Colonic mucosa (tissue), 4 donors: ENCODE measurements at regions not wholly inside any gene's neighbourhood (a gene's known extent, or its start where the extent isn't known, plus 50 kb on each side); places are given as distances from the start of the nearest gene placed in this dataset.
"Not testable (repeated sequence)": the region's sequence is repeated elsewhere in the genome, so short reads cannot be mapped to it uniquely, and the experiment has no call there.

Source experiments
- DNase-seq: peaks from one replicate; pipeline ENCODE4 v3.0.0-alpha.2; 2020
- H3K27ac ChIP-seq: fragments of 200-600 bp; one replicate; pipeline ENCODE4 v1.8.0; 2021
- H3K27me3 ChIP-seq: fragments of 200-600 bp; one replicate; pipeline ENCODE4 v1.8.0; 2021
- H3K36me3 ChIP-seq: fragments of 200-600 bp; one replicate; pipeline ENCODE4 v1.8.0; 2021
- H3K4me1 ChIP-seq: fragments of 200-600 bp; one replicate; pipeline ENCODE4 v1.8.0; 2021; ENCODE audit warnings: mild to moderate bottlenecking
- H3K4me3 ChIP-seq: fragments of 200-600 bp; one replicate; pipeline ENCODE4 v1.8.0; 2021
- H3K9ac ChIP-seq, 2 donors: one replicate each; pipeline ENCODE4 v1.7.0; 2013; ENCODE audit warnings: control low read depth in 2 of 2, low read depth in 2 of 2, low read length in 2 of 2
- H3K9me3 ChIP-seq: fragments of 200-600 bp; one replicate; pipeline ENCODE4 v1.8.0; 2021
- intact Hi-C: fragments of 100-400 bp; cut with DNase I; formaldehyde crosslinking; loops from one replicate; pipeline ENCODE4 v1.14.1; 2022
- TF ChIP-seq, protein P1 (sequence below): fragments of 200-600 bp; IDR thresholded peaks from one replicate; pipeline ENCODE4 v1.8.0; 2022; ENCODE audit warnings: antibody characterized with exemption, mild to moderate bottlenecking
- donor health status: healthy.
- donor health status: DM: no; HTN: no; CAD: no.
- donor health status: DM: no; HTN: no; CAD: no.

DNA sequence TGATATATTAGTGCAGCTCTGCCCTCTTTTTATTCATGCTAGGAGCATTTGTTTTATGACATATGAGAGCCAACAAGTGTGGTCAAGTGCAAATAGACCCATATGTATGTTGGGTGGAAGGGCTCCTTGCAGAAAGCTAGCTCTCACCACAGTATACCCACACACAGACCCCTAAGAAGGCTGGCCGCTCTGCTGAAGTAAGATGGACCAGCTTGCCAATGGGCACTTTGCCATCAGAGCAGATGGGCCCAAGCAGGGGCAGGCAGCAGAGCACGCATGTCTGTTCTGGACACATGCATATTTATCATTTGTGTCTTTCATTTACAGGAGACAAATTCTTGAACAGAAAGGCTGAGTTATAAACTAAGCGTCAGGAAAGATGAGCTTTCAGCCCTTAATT, 187.5 kb upstream of the DTNA start:
- no peaks in the 10 kb centered on the region for H3K9me3 ChIP-seq
- H3K4me3 ChIP-seq = no peak overlapping the region
- TF ChIP-seq, protein P1, sequence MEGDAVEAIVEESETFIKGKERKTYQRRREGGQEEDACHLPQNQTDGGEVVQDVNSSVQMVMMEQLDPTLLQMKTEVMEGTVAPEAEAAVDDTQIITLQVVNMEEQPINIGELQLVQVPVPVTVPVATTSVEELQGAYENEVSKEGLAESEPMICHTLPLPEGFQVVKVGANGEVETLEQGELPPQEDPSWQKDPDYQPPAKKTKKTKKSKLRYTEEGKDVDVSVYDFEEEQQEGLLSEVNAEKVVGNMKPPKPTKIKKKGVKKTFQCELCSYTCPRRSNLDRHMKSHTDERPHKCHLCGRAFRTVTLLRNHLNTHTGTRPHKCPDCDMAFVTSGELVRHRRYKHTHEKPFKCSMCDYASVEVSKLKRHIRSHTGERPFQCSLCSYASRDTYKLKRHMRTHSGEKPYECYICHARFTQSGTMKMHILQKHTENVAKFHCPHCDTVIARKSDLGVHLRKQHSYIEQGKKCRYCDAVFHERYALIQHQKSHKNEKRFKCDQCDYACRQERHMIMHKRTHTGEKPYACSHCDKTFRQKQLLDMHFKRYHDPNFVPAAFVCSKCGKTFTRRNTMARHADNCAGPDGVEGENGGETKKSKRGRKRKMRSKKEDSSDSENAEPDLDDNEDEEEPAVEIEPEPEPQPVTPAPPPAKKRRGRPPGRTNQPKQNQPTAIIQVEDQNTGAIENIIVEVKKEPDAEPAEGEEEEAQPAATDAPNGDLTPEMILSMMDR = no peak
- H3K36me3 ChIP-seq = no peaks in the 10 kb centered on the region
- H3K9ac ChIP-seq = no peak overlapping the region
- H3K27ac ChIP-seq = no peak overlapping the region
- no peak for DNase-seq
- intact Hi-C loops = no loop called here
- H3K4me1 ChIP-seq = no peaks in the 10 kb centered on the region
- no peaks in the 10 kb centered on the region for H3K27me3 ChIP-seq

DNA sequence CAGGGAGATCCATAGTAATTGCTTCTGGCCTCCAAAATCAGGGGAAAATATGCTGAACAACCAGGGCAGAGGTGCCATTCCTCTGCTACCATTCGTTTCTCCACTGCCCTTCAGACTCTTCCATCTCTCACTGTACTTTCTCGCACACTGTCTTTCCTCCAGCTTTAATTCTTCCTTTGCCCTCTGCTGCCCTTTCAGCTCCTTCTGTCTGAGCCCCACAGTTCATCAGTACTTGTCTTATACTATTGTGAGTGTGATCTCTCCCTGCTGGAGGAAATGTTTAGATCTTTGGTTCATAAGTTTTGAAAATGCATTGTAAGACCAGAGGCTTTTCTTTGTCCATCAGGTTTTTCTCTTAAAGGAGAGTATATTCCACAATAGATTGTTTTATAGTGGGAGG, 184.9 kb upstream of the DTNA start:
- Histone ChIP-seq H3K4me1 (no peaks in the 10 kb centered on the region), H3K9me3 (no peaks in the 10 kb centered on the region), H3K9ac (no peak overlapping the region), H3K36me3 (no peaks in the 10 kb centered on the region), H3K27me3 (no peaks in the 10 kb centered on the region), H3K4me3 (no peak overlapping the region), H3K27ac (no peak overlapping the region)
- TF ChIP-seq, protein P1 = no peak
- intact Hi-C loops = no loop called here
- no peak for DNase-seq

DNA sequence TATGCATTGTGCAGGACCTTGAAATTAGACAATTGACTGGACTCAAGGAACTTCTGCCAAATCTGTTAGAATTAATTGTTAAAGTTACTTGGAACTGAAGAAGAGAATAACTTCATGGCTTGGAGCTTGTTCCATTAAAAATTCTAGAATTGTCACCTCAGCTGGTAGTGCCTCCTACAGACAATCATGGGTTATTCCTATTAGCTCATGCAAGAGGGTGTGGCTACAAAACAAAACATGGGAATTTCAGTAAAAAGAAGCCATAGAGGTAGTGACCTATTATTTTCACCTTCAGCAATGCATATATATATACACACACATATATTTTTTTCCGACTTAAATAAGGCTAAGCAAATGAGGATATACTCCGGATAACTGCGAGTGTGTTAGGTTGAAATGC, 181.9 kb upstream of the DTNA start:
- Histone ChIP-seq H3K36me3 (no peaks in the 10 kb centered on the region), H3K4me3 (no peak overlapping the region), H3K27ac (no peak overlapping the region), H3K27me3 (no peaks in the 10 kb centered on the region), H3K9ac (no peak overlapping the region), H3K9me3 (no peaks in the 10 kb centered on the region), H3K4me1 (no peaks in the 10 kb centered on the region)
- TF ChIP-seq, protein P1 = no peak
- intact Hi-C loops = no loop called here
- DNase-seq = no peak

DNA sequence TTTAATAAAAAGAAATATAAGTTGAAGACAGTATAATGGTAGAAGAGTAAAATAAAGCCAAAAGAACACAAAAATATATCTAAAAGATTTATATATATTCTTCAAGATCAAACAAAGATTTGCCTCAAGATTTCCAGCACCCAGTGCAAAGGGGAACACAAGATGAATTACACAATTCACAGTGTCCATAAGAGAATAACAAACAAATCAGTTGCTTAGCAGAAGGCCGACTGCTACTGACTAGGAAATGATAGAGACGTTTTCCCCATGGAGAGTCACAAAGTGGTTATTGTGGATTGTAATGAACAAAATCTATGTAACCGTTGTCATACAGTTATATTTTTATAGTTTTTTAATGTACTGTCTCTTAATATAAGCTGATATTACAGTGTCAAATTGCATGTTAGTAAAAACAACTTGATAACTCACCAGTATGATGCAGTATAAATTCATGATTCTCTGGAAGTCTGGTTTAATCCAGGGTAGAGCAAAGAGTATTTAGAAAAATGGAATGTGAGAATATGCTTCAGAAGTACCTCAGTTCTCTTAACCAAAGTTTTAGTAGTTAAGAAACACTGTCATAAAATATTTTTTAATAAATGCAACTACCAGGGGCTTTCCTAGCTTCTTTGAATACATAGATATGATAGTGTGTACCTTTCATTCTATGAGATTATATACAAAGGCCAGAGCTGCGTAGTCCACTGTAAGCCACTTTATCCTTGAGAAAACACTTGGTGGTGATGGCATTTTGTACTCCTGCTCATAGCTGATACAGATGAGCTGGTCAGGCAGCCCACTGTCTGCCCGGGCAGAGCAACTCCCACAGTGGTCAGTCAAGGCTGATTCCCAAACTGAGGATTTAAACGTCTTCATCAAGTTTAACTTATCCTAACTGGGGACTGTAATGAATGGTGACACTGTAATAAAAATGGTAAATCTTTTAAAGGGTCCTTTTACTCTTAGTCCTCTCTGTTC, 180.5 kb upstream of the DTNA start:
- Histone ChIP-seq H3K9ac (no peak overlapping the region), H3K36me3 (no peaks in the 10 kb centered on the region), H3K4me3 (no peak overlapping the region), H3K27me3 (no peaks in the 10 kb centered on the region), H3K9me3 (no peaks in the 10 kb centered on the region), H3K4me1 (no peaks in the 10 kb centered on the region), H3K27ac (no peak overlapping the region)
- TF ChIP-seq, protein P1 = no peak
- intact Hi-C loops = no loop called here
- DNase-seq = no peak

DNA sequence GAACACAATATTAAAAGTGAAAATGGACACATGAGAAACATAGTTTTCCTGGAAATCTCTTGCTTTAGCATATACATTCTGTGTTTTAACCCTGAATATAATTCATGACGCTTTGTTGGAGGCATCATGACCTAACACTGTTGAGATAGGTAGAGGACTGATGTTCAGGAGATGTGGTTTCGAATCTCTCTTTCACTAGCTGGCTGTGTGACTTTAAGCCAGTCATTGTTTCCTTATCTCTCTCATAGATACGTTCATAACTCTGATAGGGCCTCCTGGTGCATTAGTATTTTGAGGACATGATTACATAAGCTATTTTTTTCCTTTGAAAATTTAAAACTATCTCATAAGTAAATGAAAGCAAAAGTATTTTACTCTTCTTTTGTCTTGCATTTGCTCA, 179.0 kb upstream of the DTNA start:
- Histone ChIP-seq H3K9me3 (no peaks in the 10 kb centered on the region), H3K4me1 (no peaks in the 10 kb centered on the region), H3K9ac (no peak overlapping the region), H3K4me3 (no peak overlapping the region), H3K27ac (no peak overlapping the region), H3K36me3 (no peaks in the 10 kb centered on the region), H3K27me3 (no peaks in the 10 kb centered on the region)
- DNase-seq = no peak
- intact Hi-C loops = no loop called here
- TF ChIP-seq, protein P1 = no peak

DNA sequence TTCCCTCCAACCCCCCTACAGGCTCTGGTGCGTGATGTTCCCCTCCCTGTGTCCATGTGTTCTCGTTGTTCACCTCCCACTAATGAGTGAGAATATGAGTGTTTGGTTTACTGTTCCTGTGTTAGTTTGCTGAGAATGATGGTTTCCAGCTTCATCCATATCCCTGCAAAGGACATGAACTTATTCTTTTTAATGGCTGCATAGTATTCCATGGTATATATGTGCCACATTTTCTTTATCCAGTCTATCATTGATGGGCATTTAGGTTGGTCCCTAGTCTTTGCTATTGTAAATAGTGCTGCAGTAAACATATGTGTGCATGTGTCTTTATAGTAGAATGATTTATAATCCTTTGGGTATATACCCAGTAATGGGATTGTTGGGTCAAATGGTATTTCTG, 175.5 kb upstream of the DTNA start:
- H3K36me3 ChIP-seq, H3K9me3 ChIP-seq, DNase-seq, H3K4me1 ChIP-seq, H3K27ac ChIP-seq, H3K4me3 ChIP-seq, H3K27me3 ChIP-seq, intact Hi-C loops, H3K9ac ChIP-seq: not testable (repeated sequence)
